WERI-Rb-1 (cell line): ENCODE measurements at regions not wholly inside any gene's neighbourhood (a gene's known extent, or its start where the extent isn't known, plus 50 kb on each side); places are given as distances from the start of the nearest gene placed in this dataset.

ENCODE experiments used
- DNase-seq: peaks from one replicate; pipeline ENCODE4 v3.0.0-alpha.2; 2020
- H3K27ac ChIP-seq: fragments of 250-450 bp; sonication (Bioruptor Pico); 2 replicates; pipeline ENCODE4 v1.5.1; 2020; ENCODE audit warnings: mild to moderate bottlenecking, moderate library complexity
- H3K27me3 ChIP-seq: fragments of 250-450 bp; sonication (Bioruptor Pico); 2 replicates; pipeline ENCODE4 v1.5.1; 2021; ENCODE audit warnings: mild to moderate bottlenecking, low read depth, moderate library complexity; ENCODE audit not compliant: insufficient read depth, severe bottlenecking
- H3K36me3 ChIP-seq: fragments of 250-450 bp; sonication (Bioruptor Pico); 2 replicates; pipeline ENCODE4 v1.5.1; 2020; ENCODE audit warnings: mild to moderate bottlenecking, moderate library complexity
- H3K4me3 ChIP-seq: 2 replicates; pipeline ENCODE4 v1.5.1; 2011; ENCODE audit warnings: low read depth, mild to moderate bottlenecking, control low read depth, low read length
- H3K9me3 ChIP-seq: fragments of 250-450 bp; sonication (Bioruptor Pico); 2 replicates; pipeline ENCODE4 v1.5.1; 2021; ENCODE audit warnings: mild to moderate bottlenecking, moderate library complexity; ENCODE audit not compliant: severe bottlenecking
- TF ChIP-seq, protein P1 (sequence below): IDR thresholded peaks from 2 replicates; pipeline ENCODE4 v1.5.1; 2011; ENCODE audit warnings: low read depth, mild to moderate bottlenecking, control low read depth, inconsistent platforms, low read length

DNA sequence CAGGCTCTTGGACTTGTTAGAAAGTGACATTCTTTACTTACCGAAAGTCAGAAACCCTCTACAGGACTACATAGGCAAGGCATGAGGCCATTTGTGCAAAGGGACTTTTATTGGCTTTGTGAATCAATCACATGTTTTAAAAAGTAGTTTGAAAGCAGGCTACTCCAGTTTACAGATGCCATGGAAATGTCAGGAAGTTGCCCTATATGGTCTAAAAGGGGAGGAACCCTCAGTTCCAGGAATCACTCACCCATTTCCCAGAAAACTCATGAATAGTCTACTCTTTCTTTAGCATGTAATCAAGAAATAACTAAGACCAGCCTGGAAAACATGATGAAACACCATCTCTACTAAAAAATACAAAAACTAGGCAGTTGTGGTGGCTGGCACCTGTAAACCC lies 51.0 kb upstream of the MKRN3 start:
- TF ChIP-seq, protein P1, sequence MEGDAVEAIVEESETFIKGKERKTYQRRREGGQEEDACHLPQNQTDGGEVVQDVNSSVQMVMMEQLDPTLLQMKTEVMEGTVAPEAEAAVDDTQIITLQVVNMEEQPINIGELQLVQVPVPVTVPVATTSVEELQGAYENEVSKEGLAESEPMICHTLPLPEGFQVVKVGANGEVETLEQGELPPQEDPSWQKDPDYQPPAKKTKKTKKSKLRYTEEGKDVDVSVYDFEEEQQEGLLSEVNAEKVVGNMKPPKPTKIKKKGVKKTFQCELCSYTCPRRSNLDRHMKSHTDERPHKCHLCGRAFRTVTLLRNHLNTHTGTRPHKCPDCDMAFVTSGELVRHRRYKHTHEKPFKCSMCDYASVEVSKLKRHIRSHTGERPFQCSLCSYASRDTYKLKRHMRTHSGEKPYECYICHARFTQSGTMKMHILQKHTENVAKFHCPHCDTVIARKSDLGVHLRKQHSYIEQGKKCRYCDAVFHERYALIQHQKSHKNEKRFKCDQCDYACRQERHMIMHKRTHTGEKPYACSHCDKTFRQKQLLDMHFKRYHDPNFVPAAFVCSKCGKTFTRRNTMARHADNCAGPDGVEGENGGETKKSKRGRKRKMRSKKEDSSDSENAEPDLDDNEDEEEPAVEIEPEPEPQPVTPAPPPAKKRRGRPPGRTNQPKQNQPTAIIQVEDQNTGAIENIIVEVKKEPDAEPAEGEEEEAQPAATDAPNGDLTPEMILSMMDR: no peak
- no peaks in the 10 kb centered on the region for H3K36me3 ChIP-seq
- peaks cover 6% of the 10 kb centered on the region for H3K9me3 ChIP-seq
- no peak overlapping the region for H3K27ac ChIP-seq
- no peak for DNase-seq
- H3K4me3 ChIP-seq: no peak overlapping the region
- no peaks in the 10 kb centered on the region for H3K27me3 ChIP-seq

DNA sequence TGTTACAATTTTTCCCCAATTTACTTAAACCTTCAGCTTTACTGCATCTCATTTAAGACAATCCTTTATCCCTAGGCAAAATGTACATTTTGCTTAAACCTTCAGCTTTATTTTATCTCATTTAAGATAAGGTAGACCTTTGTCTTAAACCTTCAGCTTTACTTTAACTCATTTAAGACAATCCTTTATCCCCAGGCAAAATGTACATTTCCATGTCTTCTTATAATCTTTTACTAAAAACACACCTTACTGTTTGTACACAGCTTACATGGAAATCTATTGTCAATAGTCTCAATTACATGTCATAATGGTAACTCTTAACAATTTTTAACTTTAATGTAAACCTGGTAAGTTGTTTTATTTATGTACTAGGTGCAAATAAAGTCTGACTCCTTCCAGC lies 58.7 kb upstream of the MKRN3 start:
- Histone ChIP-seq H3K36me3 (no peaks in the 10 kb centered on the region), H3K9me3 (peaks cover 6% of the 10 kb centered on the region), H3K27me3 (peaks cover 5% of the 10 kb centered on the region), H3K4me3 (no peak overlapping the region), H3K27ac (no peak overlapping the region)
- DNase-seq: no peak
- TF ChIP-seq, protein P1: no peak

DNA sequence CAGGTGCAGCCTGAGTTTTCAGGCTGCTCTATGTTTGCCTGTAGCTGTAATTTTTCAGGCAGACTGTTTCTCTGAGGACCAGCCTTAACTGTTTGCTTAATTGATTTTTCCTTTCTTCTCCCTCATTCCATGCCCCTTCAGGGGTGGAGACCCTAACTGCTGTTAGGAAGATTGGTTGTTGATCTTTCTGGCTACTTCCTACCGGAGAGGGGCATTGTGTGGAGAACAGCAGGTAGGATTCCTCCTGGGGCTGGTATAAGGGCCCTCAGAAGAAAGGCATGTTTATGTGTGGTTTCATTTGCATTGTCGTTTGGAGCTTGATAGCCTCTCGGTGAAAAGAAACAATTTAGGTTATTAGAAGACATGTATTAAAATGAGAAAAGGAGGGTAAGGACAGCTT lies 56.9 kb upstream of the GOLGA6L2 start:
- H3K4me3 ChIP-seq: no peak overlapping the region
- no peaks in the 10 kb centered on the region for H3K9me3 ChIP-seq
- no peak overlapping the region for H3K27ac ChIP-seq
- DNase-seq: no peak
- TF ChIP-seq, protein P1: no peak
- no peaks in the 10 kb centered on the region for H3K36me3 ChIP-seq
- peaks cover 5% of the 10 kb centered on the region for H3K27me3 ChIP-seq

DNA sequence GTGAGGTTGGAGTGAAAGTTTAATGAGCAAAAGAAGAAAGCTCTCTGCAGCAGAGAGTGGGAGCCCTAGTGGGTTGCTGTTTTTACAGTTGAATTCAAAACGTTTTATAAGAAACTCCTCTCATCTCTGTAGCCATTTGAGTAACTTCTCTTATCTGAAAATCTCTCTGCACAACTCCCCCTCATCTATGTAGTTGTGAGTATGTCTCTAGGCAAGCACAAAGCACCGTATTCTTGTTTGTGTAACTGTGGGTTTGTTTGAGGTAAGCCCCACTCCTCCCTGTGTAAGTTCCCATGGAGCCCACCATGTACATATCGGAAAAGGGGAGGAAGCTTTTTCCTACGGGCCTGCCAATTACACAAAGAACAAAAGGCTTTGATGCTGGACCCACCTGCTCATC lies 56.5 kb upstream of the GOLGA6L2 start:
- Histone ChIP-seq H3K9me3 (no peaks in the 10 kb centered on the region), H3K27me3 (peaks cover 5% of the 10 kb centered on the region), H3K27ac (no peak overlapping the region), H3K4me3 (no peak overlapping the region), H3K36me3 (no peaks in the 10 kb centered on the region)
- no peak for DNase-seq
- TF ChIP-seq, protein P1: no peak

DNA sequence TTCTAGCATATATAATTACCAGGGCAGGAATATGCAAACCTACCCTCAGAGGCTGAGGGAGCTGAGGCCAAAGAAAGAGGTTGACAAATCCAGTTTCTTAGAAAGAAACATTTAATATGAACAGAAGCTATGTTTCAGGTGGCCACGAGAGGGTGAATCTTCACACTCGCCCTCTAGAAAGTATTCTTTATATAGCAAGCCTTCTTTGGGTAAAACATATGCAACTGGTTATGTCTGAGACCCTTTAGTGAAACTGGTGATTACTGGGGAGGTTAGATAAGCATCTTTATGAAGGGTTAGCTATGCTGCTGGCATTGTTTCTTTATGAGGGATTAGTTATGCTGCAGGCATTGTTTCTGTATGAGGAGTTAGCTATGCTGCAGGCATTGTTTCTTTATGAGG lies 50.7 kb upstream of the GOLGA6L2 start:
- peaks cover 8% of the 10 kb centered on the region for H3K27me3 ChIP-seq
- H3K27ac ChIP-seq: no peak overlapping the region
- DNase-seq: peak; percentile 15
- H3K4me3 ChIP-seq: no peak overlapping the region
- no peaks in the 10 kb centered on the region for H3K36me3 ChIP-seq
- TF ChIP-seq, protein P1: peak; percentile 20; the same call in 1 of the 2 replicates
- no peaks in the 10 kb centered on the region for H3K9me3 ChIP-seq
